Keratinocyte (primary cell): ENCODE measurements at regions not wholly inside any gene's neighbourhood (a gene's known extent, or its start where the extent isn't known, plus 50 kb on each side); places are given as distances from the start of the nearest gene placed in this dataset.

Source experiments
- DNase-seq: peaks from one replicate; pipeline ENCODE4 v3.0.0-alpha.2; 2011; ENCODE audit warnings: low read depth, missing footprints, low spot score
- FAIRE-seq: peaks from 2 replicates; lab custom pipeline; 2011; peaks lifted over from hg19 to GRCh38; lab: Jason Lieb, UNC
- H2AFZ ChIP-seq: 2 replicates; pipeline ENCODE4 v1.6.0; 2012; ENCODE audit warnings: low read length, control low read depth, inconsistent platforms; ENCODE audit not compliant: control insufficient read depth
- H3K27ac ChIP-seq: 2 replicates; pipeline ENCODE4 v1.5.1; 2011; ENCODE audit warnings: low read length; ENCODE audit not compliant: control insufficient read depth, insufficient read depth
- H3K27me3 ChIP-seq: 3 replicates; pipeline ENCODE4 v1.6.0; 2011; ENCODE audit warnings: low read length; ENCODE audit not compliant: control insufficient read depth, insufficient read depth; ENCODE audit errors: extremely low read depth
- H3K36me3 ChIP-seq, 2 experiments: 2 replicates in 1 of 2; 3 replicates in 1 of 2; pipeline ENCODE4 v1.5.1; 2011; ENCODE audit warnings: low read length in 2 of 2, mild to moderate bottlenecking in 1 of 2; ENCODE audit not compliant: control insufficient read depth in 2 of 2, insufficient read depth in 2 of 2; ENCODE audit errors: extremely low read depth in 1 of 2
- H3K4me1 ChIP-seq: 3 replicates; pipeline ENCODE4 v1.5.1; 2011; ENCODE audit warnings: low read length; ENCODE audit not compliant: control insufficient read depth, insufficient read depth; ENCODE audit errors: extremely low read depth
- H3K4me2 ChIP-seq: 3 replicates; pipeline ENCODE4 v1.6.0; 2011; ENCODE audit warnings: low read depth, low read length; ENCODE audit not compliant: control insufficient read depth, insufficient read depth; ENCODE audit errors: extremely low read depth
- H3K4me3 ChIP-seq, 3 experiments: fragments of 200-600 bp in 1 of 3; sonication (generic) in 1 of 3; 2 replicates in 2 of 3; 3 replicates in 1 of 3; pipeline ENCODE4 v1.5.1; 2011 to 2016; ENCODE audit warnings: low read length in 3 of 3, mild to moderate bottlenecking in 3 of 3, control low read depth in 2 of 3, inconsistent platforms in 1 of 3, low read depth in 1 of 3, mixed read lengths in 1 of 3, mixed run types in 1 of 3, moderate library complexity in 1 of 3; ENCODE audit not compliant: control insufficient read depth in 2 of 3, insufficient read depth in 2 of 3; ENCODE audit errors: extremely low read depth in 1 of 3
- H3K79me2 ChIP-seq: 2 replicates; pipeline ENCODE4 v1.6.0; 2012; ENCODE audit warnings: low read length; ENCODE audit not compliant: control insufficient read depth, insufficient read depth
- H3K9ac ChIP-seq: 3 replicates; pipeline ENCODE4 v1.6.0; 2011; ENCODE audit warnings: low read length; ENCODE audit not compliant: control insufficient read depth, insufficient read depth; ENCODE audit errors: extremely low read depth
- H3K9me1 ChIP-seq: 3 replicates; pipeline ENCODE4 v1.6.0; 2011; ENCODE audit warnings: low read length; ENCODE audit not compliant: control insufficient read depth, insufficient read depth; ENCODE audit errors: extremely low read depth
- H3K9me3 ChIP-seq: 2 replicates; pipeline ENCODE4 v1.5.1; 2012; ENCODE audit warnings: low read depth, low read length; ENCODE audit not compliant: control insufficient read depth
- H4K20me1 ChIP-seq: 3 replicates; pipeline ENCODE4 v1.6.0; 2011; ENCODE audit warnings: low read length; ENCODE audit not compliant: control insufficient read depth, insufficient read depth; ENCODE audit errors: extremely low read depth
- EZH2 ChIP-seq: IDR thresholded peaks from one replicate; pipeline ENCODE4 v1.6.1; 2012; ENCODE audit warnings: inconsistent platforms, mild to moderate bottlenecking, low read length, moderate library complexity
- dilution Hi-C: fragments of 300-500 bp; cut with MboI; formaldehyde crosslinking; loops from one replicate; pipeline ENCODE4 v1.7.0; 2020; ENCODE audit warnings: low sequenced_read_pairs; ENCODE audit not compliant: extremely low pct_ligation_motif_present
- TF ChIP-seq, protein P1 (sequence below), 3 experiments: IDR thresholded peaks in 1 of 3; conservative IDR thresholded peaks in 1 of 3; optimal IDR thresholded peaks in 1 of 3; 2 replicates in 2 of 3; 3 replicates in 1 of 3; pipeline versions ENCODE3 to v1.5.1; 2011; ENCODE audit warnings: low read length in 3 of 3, mild to moderate bottlenecking in 3 of 3, moderate library complexity in 2 of 3, control low read depth in 1 of 3, inconsistent platforms in 1 of 3; ENCODE audit not compliant: insufficient read depth in 2 of 3; ENCODE audit errors: extremely low read depth in 1 of 3

DNA sequence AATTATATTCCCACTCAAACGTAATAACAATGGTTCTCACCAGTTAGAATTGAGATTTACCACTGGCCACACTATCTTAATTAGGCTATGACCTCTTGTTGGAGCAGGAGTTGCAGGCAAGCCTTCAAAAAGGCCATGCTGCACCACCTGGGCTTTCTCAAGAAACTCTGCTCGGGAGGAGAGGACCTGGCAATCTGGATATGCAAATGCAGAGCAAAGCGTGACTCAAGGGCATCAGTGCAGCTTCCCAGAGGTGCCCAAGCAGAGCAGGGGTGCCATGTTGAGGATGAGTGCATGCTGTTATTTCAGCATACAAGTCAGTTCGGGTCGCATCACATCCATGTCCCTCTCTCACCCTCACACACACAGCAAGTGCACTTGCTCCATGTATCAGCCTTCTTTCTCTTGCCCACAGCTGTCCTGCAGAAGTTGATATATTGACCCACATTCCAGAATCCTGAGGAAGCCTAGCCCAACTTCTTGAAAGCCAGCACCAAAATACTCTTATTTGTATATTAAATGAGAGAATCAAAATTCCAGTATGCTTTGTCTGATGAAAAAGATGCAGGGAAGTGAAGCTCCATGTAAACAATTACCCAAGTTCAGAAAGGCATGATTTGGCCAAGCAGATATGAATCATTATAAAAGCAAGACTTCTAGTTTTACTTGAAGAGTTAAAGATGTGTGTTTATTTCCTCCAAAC, 55.7 kb upstream of the IL6 start:
- H3K9me3 ChIP-seq: no peaks in the 10 kb centered on the region
- H3K27me3 ChIP-seq: no peaks in the 10 kb centered on the region
- no peak for FAIRE-seq
- H3K4me3 ChIP-seq: no peak overlapping the region
- H3K9me1 ChIP-seq: no peaks in the 10 kb centered on the region
- no peak overlapping the region for H3K9ac ChIP-seq
- no peaks in the 10 kb centered on the region for H3K79me2 ChIP-seq
- no peak overlapping the region for H3K4me2 ChIP-seq
- H3K4me1 ChIP-seq: peaks cover 51% of the 10 kb centered on the region
- no peak for DNase-seq
- no peak overlapping the region for H3K27ac ChIP-seq
- dilution Hi-C loops: no loop called here
- no peak overlapping the region for H2AFZ ChIP-seq
- no peaks in the 10 kb centered on the region for H3K36me3 ChIP-seq
- no peaks in the 10 kb centered on the region for H4K20me1 ChIP-seq
- TF ChIP-seq, protein P1, sequence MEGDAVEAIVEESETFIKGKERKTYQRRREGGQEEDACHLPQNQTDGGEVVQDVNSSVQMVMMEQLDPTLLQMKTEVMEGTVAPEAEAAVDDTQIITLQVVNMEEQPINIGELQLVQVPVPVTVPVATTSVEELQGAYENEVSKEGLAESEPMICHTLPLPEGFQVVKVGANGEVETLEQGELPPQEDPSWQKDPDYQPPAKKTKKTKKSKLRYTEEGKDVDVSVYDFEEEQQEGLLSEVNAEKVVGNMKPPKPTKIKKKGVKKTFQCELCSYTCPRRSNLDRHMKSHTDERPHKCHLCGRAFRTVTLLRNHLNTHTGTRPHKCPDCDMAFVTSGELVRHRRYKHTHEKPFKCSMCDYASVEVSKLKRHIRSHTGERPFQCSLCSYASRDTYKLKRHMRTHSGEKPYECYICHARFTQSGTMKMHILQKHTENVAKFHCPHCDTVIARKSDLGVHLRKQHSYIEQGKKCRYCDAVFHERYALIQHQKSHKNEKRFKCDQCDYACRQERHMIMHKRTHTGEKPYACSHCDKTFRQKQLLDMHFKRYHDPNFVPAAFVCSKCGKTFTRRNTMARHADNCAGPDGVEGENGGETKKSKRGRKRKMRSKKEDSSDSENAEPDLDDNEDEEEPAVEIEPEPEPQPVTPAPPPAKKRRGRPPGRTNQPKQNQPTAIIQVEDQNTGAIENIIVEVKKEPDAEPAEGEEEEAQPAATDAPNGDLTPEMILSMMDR (optimal IDR thresholded peaks at IDR 0.05 in 1 of 3, IDR thresholded peaks at IDR 0.05 in 1 of 3, conservative IDR thresholded peaks at IDR 0.05 in 1 of 3; ENCODE audit: extremely low read depth in 1 of 3, insufficient read depth in 2 of 3, low read length in 3 of 3): no peak
- TF ChIP-seq EZH2: no peak

DNA sequence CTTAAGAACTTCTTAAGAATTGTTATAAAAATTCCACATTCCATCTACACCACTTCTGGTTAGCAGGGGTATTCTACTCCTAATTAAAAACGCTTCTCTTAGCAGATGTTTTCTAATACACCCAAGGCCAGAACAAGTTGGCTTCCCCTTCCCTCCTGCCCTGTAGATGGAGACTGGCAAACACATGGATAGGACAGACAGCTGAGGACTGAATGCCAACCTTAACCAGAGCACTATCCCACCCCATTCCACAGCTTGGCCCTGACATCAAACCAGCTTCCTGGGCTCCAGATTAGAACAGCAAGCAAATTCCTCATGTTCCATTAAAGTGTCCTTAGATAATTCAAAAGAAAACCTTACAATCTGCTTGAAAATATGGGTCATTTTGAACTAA, 56.6 kb upstream of the IL6 start:
- Histone ChIP-seq H3K4me1 (peaks cover 45% of the 10 kb centered on the region), H3K9me3 (no peaks in the 10 kb centered on the region)

More for the DNA sequence above, 56.6 kb upstream of the IL6 start:
- Histone ChIP-seq H3K27ac (no peak overlapping the region), H3K4me3 (no peak overlapping the region), H4K20me1 (no peaks in the 10 kb centered on the region), H3K9ac (no peak overlapping the region), H3K79me2 (no peaks in the 10 kb centered on the region), H2AFZ (no peak overlapping the region), H3K9me1 (no peaks in the 10 kb centered on the region), H3K4me2 (no peak overlapping the region), H3K36me3 (no peaks in the 10 kb centered on the region), H3K27me3 (no peaks in the 10 kb centered on the region)
- no peak for DNase-seq
- dilution Hi-C loops: no loop called here
- FAIRE-seq: no peak
- TF ChIP-seq EZH2: no peak
- TF ChIP-seq, protein P1 (optimal IDR thresholded peaks at IDR 0.05 in 1 of 3, IDR thresholded peaks at IDR 0.05 in 1 of 3, conservative IDR thresholded peaks at IDR 0.05 in 1 of 3; ENCODE audit: extremely low read depth in 1 of 3, insufficient read depth in 2 of 3, low read length in 3 of 3): no peak
